Fibroblast of skin of back (primary cell): ENCODE measurements at regions not wholly inside any gene's neighbourhood (a gene's known extent, or its start where the extent isn't known, plus 50 kb on each side); places are given as distances from the start of the nearest gene placed in this dataset.
A peak's percentile ranks its signal among the peaks of the same experiment; 100 is the strongest.

ENCODE experiments used
- DNase-seq: peaks from one replicate; pipeline ENCODE4 v3.0.0-alpha.2; 2013

DNA sequence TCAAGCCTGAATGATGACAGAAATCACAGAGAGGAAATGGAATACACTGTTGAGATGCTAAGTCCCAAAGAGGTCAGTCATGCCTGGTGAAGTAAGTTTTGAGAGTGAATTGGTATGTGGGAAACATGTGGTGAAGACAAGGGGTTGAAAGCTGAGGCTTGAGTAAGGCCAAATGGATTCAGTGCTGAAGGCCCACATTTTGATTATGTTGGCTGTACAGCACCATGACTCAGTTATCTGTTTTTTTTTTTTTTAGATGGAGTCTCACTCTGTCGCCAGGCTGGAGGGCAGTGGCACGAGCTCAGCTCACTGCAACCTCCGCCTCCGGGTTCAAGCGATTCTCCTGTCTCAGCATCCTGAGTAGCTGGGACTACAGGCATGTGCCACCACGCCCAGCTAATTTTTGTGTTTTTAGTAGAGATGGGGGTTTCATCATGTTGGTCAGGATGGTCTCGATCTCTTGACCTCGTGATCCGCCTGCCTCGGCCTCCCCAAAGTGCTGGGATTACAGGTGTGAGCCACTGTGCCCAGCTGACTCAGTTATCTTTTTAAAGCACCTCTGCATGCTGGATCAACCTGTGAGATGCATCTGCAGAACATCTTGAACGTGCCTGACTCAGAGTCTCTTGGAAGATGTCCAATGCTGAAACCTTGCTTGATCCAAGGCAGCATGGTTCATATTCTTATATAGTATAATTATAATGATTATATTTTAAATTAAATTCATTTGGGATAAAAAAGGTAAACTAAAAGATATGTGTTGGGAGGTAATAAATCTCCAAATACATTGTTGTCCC, 829.8 kb downstream of the TNS3 start:
- DNase-seq = peak; percentile 95

- no peak for DNase-seq
These were observed 830.4 kb upstream of the IGFBP3 start for GRCh38 chr7:46751471-46751870.

DNA sequence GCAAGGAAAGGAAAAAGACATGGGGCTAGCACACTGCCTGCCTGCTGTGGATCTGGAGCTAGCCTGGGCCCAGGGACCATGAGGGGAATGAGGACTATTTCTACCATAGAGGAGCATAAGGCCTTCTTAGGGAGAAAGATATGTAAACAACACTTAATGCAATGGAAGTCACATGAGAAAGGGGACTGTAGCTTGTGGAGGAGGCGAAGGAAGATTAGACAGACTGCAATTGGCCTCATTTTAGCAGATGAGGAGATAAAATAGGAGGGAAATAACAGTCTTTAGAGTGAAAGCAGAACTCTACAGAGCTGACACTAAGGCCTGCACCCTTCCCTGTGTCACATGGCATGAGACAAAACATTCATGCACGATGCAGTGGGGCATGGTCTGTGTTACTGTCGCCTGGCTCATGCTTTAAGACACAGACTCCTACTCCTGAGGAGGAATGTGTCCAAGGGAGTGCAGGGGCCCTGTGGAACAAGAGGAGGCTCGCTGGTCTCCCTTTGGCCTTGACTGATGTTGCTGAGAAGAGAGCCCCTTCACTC, 829.3 kb upstream of the IGFBP3 start:
- DNase-seq = no peak

DNA sequence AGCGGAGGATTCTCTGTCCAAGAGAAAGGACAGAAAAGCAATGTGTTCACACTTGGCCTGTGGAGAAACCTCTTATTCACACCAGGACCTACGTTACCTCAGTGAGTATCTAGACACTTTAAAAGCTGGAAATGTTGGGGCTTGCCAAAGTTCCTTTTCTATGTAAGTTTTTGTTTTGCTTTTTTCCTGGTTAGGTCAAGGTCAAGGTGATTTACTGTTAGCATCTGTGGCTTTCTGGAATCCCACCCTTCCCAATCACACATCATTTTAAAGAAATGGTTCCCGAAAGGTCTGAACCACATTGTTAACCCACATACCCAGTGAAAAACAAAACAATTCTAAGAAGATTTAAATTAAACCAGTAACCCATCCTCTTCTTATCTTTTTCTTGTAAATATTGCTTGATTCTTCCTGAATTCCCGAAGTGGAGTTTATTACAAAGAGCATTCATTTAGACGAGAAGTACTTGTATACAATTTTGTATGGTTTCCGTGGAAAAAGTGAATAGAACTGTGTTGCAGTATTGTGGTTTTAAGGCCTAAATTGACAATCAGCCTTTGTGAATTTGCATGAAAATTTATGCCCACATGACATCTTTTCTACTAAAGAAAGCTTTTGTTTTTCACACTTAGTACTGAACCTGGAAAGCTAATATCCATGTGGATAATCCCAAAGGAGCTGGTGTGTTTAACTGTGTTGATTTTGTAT, 827.0 kb upstream of the IGFBP3 start:
- DNase-seq = no peak

GRCh38 chr7:46746695-46747687, 825.9 kb upstream of the IGFBP3 start:
- DNase-seq = no peak

DNA sequence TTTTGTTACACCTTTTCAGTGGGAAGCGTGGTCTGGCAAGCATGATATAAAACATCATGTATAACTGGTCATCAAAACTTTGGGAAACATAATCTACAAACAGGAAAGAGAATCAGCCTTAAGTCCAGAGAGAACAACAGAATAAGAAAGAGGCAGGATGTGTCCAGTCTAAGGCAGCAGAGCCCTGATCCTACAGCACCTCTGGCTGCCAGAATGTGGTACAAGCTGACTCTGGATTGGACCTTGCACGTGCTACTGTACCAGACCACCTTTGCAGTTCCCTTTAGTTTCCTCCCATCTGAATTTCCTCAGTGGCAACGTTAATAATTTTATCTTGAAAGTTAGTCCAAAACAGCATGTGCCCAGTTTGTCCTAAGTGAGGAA, 824.6 kb upstream of the IGFBP3 start:
- DNase-seq = no peak

DNA sequence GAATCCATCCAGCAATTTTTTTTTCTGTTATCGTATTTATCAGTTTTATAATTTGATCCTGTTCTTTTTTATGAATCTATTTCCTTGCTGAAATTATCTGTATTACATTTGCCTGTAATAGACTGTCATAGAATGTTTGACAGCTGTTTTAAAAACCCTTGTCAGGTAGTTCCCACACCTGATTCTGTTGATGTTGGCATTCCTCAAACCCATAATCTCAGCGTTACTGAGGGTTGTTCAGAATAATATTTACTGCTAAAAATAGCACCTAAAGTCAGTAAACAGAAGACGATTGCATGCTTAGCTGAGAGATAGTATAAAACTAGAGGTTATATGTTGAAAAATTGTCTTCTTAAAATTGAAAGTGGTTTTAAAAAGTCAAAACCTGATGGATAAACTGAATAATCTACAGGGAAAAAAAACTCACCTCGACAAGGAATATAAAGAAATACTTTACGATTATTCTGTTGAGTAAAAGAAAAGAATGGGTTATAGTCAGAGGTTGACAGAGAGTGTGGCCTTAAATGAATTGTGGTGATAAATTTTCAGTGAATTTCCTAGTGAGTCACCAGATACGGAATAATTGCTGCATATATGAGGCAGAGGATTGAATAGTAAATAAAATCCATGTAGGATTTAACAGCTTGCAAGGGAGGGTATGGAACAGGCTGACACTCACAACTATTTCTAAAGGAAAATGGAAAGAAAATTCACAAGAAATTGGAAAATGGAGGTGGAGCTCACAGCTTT, 824.1 kb upstream of the IGFBP3 start:
- DNase-seq = no peak

- DNase-seq = no peak
These were observed 821.5 kb upstream of the IGFBP3 start for GRCh38 chr7:46742601-46743000.

- no peak for DNase-seq
These were observed 821.0 kb upstream of the IGFBP3 start for GRCh38 chr7:46741938-46742540.

GRCh38 chr7:46741181-46741580, 820.1 kb upstream of the IGFBP3 start:
- no peak for DNase-seq

DNA sequence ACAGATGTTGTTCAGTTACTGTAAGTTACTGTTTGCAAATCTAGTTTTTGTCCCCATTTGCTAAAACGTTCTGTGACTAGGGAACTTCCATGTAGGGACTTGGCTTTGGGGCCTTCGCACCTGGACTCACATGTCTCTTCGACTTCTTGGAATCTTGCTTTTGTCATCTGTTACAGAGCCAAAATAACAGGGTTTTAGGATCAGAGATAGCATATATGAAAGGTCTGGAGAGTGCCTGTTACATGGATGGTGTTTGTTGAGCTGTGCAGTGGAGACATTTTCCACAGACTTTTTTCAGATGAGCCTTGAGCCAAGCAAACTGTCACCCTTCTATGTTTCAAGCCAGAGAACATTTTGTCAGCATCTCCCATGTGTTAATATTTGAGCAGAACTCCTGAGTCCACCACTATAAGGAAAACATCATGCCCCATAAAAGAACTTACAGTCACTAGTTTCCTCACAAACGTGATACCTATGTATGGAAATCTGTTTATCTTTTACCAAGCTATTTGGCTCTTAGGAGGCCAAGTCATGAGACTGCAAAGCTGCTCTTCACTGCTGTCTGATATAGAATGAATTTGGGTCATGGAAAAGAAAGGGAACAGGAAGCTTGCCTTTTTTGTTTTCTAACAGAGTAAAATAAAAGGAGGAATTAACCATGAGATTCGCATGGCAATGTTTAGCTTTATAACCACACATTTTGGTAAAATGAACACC, 818.6 kb upstream of the IGFBP3 start:
- no peak for DNase-seq

DNA sequence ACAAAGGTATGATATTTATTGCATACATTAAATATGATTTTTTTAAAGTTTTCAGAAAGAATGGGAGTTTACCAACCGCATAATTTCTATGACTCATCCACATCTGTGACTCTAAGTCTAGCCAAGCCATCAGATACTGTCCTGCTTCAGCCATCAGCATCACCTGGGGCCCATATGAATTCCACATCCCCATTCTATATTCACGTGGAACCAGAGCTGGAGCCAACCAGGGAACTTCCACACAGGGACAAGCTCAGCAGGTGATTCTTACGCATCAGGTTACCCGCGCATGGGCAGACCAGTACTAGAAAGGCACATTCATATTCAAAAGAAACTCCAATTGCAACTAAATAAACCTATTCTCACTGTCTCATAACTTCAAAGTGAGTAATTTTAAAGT, 817.7 kb upstream of the IGFBP3 start:
- DNase-seq = no peak

DNA sequence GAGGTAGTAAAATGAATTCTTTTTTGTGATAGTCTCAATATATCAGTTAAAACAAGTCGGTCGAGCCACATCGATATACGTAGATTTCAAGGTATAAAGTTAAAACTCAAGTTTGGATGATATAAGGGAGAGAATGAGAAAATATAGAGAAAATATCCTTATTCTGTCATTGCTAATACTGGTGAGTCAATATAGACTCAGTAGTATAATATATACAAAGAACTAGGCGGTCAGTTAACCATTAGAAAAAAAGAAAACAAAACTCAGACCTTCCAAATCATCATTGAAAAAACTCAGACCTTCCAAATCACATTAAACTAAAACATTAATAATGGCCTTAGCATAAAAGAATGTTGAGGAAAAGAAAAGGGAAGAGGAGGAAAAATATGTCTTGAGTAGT, 817.1 kb upstream of the IGFBP3 start:
- DNase-seq = no peak

DNA sequence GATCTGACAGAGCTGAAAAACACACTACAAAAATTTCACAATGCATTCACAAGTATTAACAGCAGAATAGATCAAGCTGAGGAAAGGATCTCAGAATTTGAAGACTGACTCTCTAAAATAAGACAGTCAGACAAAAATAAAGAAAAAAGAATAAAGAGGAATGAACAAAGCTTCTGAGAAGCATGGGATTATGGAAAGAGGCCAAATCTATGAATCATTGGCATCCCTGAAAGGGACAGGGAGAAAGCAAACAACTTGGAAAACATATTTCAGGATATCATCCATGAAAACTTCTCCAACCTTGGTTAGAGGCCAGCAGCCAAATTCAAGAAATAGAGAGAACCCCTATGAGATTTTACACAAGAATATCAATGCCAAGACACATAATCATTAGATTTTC, 804.8 kb upstream of the IGFBP3 start:
- peak; percentile 72 for DNase-seq

GRCh38 chr7:46725136-46725535, 804.1 kb upstream of the IGFBP3 start:
- DNase-seq = no peak

DNA sequence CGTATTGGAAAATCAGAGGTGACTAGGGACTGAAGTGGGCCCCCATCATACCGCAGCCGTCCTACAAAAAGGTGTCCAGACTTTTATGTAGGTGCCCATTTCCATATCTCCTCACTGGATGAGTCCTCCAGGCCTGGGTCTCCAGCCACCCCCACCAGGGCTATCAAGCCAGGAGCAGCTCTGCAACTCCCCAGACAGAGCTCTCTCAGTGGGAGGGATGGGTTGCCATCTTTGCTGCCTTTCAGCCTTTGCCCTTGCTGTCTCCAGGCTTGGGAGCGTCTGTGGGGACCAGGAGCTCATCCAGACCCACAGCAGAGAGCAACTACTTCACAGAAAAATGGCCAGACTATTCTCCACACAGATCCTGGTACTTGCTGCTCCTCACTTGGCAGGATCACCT, 802.7 kb upstream of the IGFBP3 start:
- no peak for DNase-seq

- DNase-seq = no peak
These were observed 801.9 kb upstream of the IGFBP3 start for GRCh38 chr7:46723003-46723402.

- DNase-seq = peak; percentile 26
These were observed 799.7 kb upstream of the IGFBP3 start for GRCh38 chr7:46720761-46721160.

- no peak for DNase-seq
These were observed 798.5 kb upstream of the IGFBP3 start for GRCh38 chr7:46719616-46720015.

DNA sequence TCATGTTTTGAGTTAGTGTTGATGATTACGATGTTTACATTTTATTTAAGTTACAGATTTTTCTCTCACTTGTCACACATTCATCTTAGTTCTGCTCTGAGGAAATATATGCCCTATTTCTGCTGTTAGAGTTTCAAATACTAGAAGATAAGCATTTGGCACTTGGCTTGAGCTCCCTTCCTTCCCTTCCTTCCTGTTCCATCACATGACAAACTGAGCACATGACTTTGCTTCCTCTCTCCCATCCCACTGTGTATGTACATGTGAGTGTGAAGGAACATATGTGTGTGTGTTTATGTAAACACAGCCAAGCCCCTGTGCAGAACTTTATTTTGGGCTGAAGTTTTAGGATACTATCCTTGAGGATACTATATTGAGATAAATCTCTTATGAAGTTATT, 795.9 kb upstream of the IGFBP3 start:
- DNase-seq = no peak

- DNase-seq = no peak
These were observed 794.5 kb upstream of the IGFBP3 start for GRCh38 chr7:46715579-46715978.
